ENCODE measurements at regions not wholly inside any gene's neighbourhood (a gene's known extent, or its start where the extent isn't known, plus 50 kb on each side); places are given as distances from the start of the nearest gene placed in this dataset.

DNA sequence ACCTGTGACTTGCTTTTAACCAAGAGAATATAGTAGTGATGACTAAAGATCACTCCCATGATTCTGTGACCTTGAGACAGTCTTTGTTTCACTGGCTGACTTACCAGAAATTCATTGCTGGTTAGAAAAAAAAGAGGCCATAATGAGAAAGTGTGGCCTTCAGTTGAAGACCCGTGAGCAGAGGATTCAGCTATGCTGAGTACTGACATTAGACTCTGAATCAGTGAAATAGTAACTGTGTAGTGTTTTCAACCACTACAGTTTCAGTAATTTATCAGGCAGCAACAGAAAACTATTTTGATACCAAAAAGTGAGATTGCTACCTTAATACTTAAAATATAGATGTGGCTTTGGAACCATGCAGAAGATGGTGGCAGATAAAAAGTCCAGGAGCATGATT lies 298.0 kb upstream of the KCND2 start:
- TF ChIP-seq ZNF565 (CRISPR knock-in tag; conservative IDR thresholded peaks at IDR 0.05; ENCODE audit: low read depth) = no peak
- TF ChIP-seq, protein P1, sequence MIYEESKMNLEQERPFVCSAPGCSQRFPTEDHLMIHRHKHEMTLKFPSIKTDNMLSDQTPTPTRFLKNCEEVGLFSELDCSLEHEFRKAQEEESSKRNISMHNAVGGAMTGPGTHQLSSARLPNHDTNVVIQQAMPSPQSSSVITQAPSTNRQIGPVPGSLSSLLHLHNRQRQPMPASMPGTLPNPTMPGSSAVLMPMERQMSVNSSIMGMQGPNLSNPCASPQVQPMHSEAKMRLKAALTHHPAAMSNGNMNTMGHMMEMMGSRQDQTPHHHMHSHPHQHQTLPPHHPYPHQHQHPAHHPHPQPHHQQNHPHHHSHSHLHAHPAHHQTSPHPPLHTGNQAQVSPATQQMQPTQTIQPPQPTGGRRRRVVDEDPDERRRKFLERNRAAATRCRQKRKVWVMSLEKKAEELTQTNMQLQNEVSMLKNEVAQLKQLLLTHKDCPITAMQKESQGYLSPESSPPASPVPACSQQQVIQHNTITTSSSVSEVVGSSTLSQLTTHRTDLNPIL (CRISPR knock-in tag; IDR thresholded peaks at IDR 0.05; ENCODE audit: low read depth) = no peak
- TF ChIP-seq ZNF70 (CRISPR knock-in tag; IDR thresholded peaks at IDR 0.05) = no peak
- TF ChIP-seq, protein P2, sequence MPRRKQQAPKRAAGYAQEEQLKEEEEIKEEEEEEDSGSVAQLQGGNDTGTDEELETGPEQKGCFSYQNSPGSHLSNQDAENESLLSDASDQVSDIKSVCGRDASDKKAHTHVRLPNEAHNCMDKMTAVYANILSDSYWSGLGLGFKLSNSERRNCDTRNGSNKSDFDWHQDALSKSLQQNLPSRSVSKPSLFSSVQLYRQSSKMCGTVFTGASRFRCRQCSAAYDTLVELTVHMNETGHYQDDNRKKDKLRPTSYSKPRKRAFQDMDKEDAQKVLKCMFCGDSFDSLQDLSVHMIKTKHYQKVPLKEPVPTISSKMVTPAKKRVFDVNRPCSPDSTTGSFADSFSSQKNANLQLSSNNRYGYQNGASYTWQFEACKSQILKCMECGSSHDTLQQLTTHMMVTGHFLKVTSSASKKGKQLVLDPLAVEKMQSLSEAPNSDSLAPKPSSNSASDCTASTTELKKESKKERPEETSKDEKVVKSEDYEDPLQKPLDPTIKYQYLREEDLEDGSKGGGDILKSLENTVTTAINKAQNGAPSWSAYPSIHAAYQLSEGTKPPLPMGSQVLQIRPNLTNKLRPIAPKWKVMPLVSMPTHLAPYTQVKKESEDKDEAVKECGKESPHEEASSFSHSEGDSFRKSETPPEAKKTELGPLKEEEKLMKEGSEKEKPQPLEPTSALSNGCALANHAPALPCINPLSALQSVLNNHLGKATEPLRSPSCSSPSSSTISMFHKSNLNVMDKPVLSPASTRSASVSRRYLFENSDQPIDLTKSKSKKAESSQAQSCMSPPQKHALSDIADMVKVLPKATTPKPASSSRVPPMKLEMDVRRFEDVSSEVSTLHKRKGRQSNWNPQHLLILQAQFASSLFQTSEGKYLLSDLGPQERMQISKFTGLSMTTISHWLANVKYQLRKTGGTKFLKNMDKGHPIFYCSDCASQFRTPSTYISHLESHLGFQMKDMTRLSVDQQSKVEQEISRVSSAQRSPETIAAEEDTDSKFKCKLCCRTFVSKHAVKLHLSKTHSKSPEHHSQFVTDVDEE (CRISPR knock-in tag; IDR thresholded peaks at IDR 0.05) = no peak
- no peak for TF ChIP-seq ZFP3 (CRISPR knock-in tag; IDR thresholded peaks at IDR 0.05)
- TF ChIP-seq TCF4 (CRISPR knock-in tag; IDR thresholded peaks at IDR 0.05; ENCODE audit: borderline replicate concordance) = no peak
- TF ChIP-seq, protein P3, sequence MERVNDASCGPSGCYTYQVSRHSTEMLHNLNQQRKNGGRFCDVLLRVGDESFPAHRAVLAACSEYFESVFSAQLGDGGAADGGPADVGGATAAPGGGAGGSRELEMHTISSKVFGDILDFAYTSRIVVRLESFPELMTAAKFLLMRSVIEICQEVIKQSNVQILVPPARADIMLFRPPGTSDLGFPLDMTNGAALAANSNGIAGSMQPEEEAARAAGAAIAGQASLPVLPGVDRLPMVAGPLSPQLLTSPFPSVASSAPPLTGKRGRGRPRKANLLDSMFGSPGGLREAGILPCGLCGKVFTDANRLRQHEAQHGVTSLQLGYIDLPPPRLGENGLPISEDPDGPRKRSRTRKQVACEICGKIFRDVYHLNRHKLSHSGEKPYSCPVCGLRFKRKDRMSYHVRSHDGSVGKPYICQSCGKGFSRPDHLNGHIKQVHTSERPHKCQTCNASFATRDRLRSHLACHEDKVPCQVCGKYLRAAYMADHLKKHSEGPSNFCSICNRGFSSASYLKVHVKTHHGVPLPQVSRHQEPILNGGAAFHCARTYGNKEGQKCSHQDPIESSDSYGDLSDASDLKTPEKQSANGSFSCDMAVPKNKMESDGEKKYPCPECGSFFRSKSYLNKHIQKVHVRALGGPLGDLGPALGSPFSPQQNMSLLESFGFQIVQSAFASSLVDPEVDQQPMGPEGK (CRISPR knock-in tag; IDR thresholded peaks at IDR 0.05; ENCODE audit: borderline replicate concordance) = no peak
- no peak for TF ChIP-seq ESRRG (CRISPR knock-in tag; IDR thresholded peaks at IDR 0.05)
- no peak for TF ChIP-seq ZFP30 (CRISPR knock-in tag; IDR thresholded peaks at IDR 0.05)
- TF ChIP-seq, protein P4, sequence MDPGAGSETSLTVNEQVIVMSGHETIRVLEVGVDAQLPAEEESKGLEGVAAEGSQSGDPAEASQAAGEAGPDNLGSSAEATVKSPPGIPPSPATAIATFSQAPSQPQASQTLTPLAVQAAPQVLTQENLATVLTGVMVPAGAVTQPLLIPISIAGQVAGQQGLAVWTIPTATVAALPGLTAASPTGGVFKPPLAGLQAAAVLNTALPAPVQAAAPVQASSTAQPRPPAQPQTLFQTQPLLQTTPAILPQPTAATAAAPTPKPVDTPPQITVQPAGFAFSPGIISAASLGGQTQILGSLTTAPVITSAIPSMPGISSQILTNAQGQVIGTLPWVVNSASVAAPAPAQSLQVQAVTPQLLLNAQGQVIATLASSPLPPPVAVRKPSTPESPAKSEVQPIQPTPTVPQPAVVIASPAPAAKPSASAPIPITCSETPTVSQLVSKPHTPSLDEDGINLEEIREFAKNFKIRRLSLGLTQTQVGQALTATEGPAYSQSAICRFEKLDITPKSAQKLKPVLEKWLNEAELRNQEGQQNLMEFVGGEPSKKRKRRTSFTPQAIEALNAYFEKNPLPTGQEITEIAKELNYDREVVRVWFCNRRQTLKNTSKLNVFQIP (CRISPR knock-in tag; IDR thresholded peaks at IDR 0.05; ENCODE audit: borderline replicate concordance, low read depth) = no peak
- TF ChIP-seq BACH2 (CRISPR knock-in tag; IDR thresholded peaks at IDR 0.05; ENCODE audit: borderline replicate concordance) = no peak
- no peak for TF ChIP-seq CSDC2 (CRISPR knock-in tag; IDR thresholded peaks at IDR 0.05)
- no peak for ATAC-seq

DNA sequence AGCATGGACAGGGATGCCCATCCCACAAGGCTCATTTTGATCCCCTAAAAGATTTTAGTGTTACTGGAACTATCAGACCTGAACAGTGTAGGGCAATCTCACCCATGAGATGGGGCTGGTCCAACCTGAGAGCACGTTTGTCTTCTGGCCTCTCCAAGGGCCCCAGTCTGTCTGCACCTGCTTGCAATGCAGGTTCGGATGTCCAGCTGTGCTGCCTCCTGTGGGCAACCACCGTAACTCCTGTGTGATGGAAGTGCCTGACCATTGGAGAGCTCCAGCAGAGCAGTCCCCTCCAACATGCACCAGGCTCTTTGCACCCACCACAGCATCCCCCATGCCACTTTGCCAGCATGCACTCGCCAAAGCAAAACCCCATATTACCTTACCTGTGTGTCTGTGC lies 290.1 kb upstream of the KCND2 start:
- no peak for TF ChIP-seq ARNTL (CRISPR knock-in tag; IDR thresholded peaks at IDR 0.05; ENCODE audit: borderline replicate concordance, low read depth)
- TF ChIP-seq CSDC2 (CRISPR knock-in tag; IDR thresholded peaks at IDR 0.05) = no peak
- no peak for TF ChIP-seq SNAI2 (CRISPR knock-in tag; IDR thresholded peaks at IDR 0.05)
- no peak for TF ChIP-seq TOX (CRISPR knock-in tag; IDR thresholded peaks at IDR 0.05; ENCODE audit: borderline replicate concordance)
- TF ChIP-seq ZFP3 (CRISPR knock-in tag; IDR thresholded peaks at IDR 0.05) = no peak
- TF ChIP-seq BACH2 (CRISPR knock-in tag; IDR thresholded peaks at IDR 0.05; ENCODE audit: borderline replicate concordance) = no peak
- no peak for TF ChIP-seq ESRRG (CRISPR knock-in tag; IDR thresholded peaks at IDR 0.05)
- TF ChIP-seq, protein P5, sequence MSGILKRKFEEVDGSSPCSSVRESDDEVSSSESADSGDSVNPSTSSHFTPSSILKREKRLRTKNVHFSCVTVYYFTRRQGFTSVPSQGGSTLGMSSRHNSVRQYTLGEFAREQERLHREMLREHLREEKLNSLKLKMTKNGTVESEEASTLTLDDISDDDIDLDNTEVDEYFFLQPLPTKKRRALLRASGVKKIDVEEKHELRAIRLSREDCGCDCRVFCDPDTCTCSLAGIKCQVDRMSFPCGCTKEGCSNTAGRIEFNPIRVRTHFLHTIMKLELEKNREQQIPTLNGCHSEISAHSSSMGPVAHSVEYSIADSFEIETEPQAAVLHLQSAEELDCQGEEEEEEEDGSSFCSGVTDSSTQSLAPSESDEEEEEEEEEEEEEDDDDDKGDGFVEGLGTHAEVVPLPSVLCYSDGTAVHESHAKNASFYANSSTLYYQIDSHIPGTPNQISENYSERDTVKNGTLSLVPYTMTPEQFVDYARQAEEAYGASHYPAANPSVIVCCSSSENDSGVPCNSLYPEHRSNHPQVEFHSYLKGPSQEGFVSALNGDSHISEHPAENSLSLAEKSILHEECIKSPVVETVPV (CRISPR knock-in tag; IDR thresholded peaks at IDR 0.05) = no peak
- TF ChIP-seq PPARA (CRISPR knock-in tag; IDR thresholded peaks at IDR 0.05; ENCODE audit: borderline replicate concordance) = no peak
- TF ChIP-seq ZNF8 (CRISPR knock-in tag; IDR thresholded peaks at IDR 0.05) = no peak
- ATAC-seq = no peak

DNA sequence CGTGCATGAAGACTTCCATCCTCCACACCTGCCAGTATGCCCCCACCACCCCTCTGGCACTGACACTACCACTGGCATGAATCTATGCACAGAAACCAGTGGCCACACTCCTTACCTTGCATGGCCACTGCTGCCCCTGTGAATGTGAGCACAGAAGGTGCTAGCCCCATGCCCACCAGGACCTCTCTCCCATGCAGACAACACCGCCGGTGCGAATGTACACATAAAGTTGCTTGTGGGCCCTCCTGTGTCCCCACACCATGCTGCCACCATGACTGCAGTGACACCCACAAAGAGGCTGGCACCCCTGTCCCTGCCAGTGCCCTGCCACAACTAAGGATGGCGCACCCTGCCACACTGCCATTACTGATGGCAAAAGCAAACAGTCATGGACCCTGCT lies 289.5 kb upstream of the KCND2 start:
- no peak for ATAC-seq
- TF ChIP-seq ESRRG (CRISPR knock-in tag; IDR thresholded peaks at IDR 0.05) (no peak), ZFP30 (CRISPR knock-in tag; IDR thresholded peaks at IDR 0.05) (no peak), OSR1 (CRISPR knock-in tag; IDR thresholded peaks at IDR 0.05) (no peak)
- TF ChIP-seq, protein P4 (CRISPR knock-in tag; IDR thresholded peaks at IDR 0.05; ENCODE audit: borderline replicate concordance, low read depth) = no peak
- TF ChIP-seq, protein P5 (CRISPR knock-in tag; IDR thresholded peaks at IDR 0.05) = no peak
- TF ChIP-seq, protein P3 (CRISPR knock-in tag; IDR thresholded peaks at IDR 0.05; ENCODE audit: borderline replicate concordance) = no peak

Measured in SK-N-SH treated with all-trans-retinoic acid at 6 μM for 48 hours (cell line).